ENCODE measurements at regions not wholly inside any gene's neighbourhood (a gene's known extent, or its start where the extent isn't known, plus 50 kb on each side); places are given as distances from the start of the nearest gene placed in this dataset.

DNA sequence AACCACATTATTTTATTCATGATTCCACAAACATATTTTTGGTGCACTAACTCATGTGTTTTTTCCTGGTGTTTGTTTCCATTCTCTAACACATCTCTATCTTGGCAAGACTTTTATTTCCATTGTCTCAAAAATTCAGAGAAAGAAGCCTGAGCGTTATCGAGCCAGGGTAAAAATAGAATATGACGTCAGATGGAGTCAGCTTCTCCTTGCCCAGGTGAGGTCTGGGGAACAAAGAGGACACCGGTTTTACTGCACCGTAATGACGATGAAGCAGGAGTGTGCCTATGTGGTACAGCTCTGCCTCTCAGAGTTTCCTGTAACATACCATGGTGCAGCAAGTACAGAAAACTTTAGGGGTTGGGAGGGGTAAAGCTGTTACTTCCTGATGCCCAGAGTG is 661.6 kb downstream of the PLCL1 start:
- TF ChIP-seq, protein P1, sequence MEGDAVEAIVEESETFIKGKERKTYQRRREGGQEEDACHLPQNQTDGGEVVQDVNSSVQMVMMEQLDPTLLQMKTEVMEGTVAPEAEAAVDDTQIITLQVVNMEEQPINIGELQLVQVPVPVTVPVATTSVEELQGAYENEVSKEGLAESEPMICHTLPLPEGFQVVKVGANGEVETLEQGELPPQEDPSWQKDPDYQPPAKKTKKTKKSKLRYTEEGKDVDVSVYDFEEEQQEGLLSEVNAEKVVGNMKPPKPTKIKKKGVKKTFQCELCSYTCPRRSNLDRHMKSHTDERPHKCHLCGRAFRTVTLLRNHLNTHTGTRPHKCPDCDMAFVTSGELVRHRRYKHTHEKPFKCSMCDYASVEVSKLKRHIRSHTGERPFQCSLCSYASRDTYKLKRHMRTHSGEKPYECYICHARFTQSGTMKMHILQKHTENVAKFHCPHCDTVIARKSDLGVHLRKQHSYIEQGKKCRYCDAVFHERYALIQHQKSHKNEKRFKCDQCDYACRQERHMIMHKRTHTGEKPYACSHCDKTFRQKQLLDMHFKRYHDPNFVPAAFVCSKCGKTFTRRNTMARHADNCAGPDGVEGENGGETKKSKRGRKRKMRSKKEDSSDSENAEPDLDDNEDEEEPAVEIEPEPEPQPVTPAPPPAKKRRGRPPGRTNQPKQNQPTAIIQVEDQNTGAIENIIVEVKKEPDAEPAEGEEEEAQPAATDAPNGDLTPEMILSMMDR (IDR thresholded peaks at IDR 0.05): no peak
- TF ChIP-seq POLR2A (IDR thresholded peaks at IDR 0.05): no peak

All from thyroid gland (tissue), 4 donors.